T-cell (primary cell): ENCODE measurements at regions not wholly inside any gene's neighbourhood (a gene's known extent, or its start where the extent isn't known, plus 50 kb on each side); places are given as distances from the start of the nearest gene placed in this dataset.

Experiments used
- ATAC-seq, 4 experiments: fragments of 200-7000 bp in 3 of 4; fragments of 150-1000 bp in 1 of 4; cut with Tn5 transposase; replicated peaks in 1 of 4; 1 replicate in 3 of 4; 2 replicates in 1 of 4; pipeline ENCODE4 v1.10.0; 2021; ENCODE audit warnings: moderate library complexity in 3 of 4, mild to moderate bottlenecking in 2 of 4, moderate number of reproducible peaks in 1 of 4
- CTCF ChIA-PET, 2 donors: fragments of 300-600 bp; sonication (Branson Sonifier 250); formaldehyde crosslinking; loops; one replicate each; lab custom pipeline; 2022; ENCODE audit warnings: antibody characterized with exemption in 2 of 2; lab: Charles Lee
- POLR2A ChIA-PET, 2 donors: fragments of 300-600 bp; sonication (Branson Sonifier 250); formaldehyde crosslinking; loops; one replicate each; lab custom pipeline; 2022; ENCODE audit warnings: antibody characterized with exemption in 2 of 2; lab: Charles Lee
- DNase-seq, 35 experiments: peaks; one replicate each; pipeline versions ENCODE4 v3.0.0 to v3.0.0-alpha.2; 2013 to 2023
- H3K27ac ChIP-seq: one replicate; pipeline ENCODE4 v1.5.1; 2013; ENCODE audit warnings: low read length
- H3K27me3 ChIP-seq, 2 experiments: replicated peaks in 1 of 2; 1 replicate in 1 of 2; 2 replicates in 1 of 2; pipeline versions ENCODE4 v1.6.1 to v1.7.0; 2013; ENCODE audit warnings: low read length in 1 of 2, mixed read lengths in 1 of 2; ENCODE audit not compliant: control insufficient read depth in 2 of 2, insufficient read depth in 2 of 2; ENCODE audit errors: extremely low read depth in 1 of 2
- H3K36me3 ChIP-seq, 2 donors: 1 replicate in 1 of 2; 2 replicates in 1 of 2; pipeline versions ENCODE4 v1.6.1 to v1.7.0; 2013; ENCODE audit warnings: low read length in 1 of 2; ENCODE audit not compliant: control insufficient read depth in 2 of 2, insufficient read depth in 1 of 2; ENCODE audit errors: extremely low read depth in 1 of 2
- H3K4me1 ChIP-seq, 2 experiments: 1 replicate in 1 of 2; 2 replicates in 1 of 2; pipeline versions ENCODE4 v1.6.1 to v1.7.0; 2013; ENCODE audit warnings: low read length in 2 of 2, mixed read lengths in 1 of 2; ENCODE audit not compliant: insufficient read depth in 2 of 2, control insufficient read depth in 1 of 2; ENCODE audit errors: extremely low read depth in 1 of 2
- H3K4me3 ChIP-seq, 2 donors: 1 replicate in 1 of 2; 2 replicates in 1 of 2; pipeline versions ENCODE4 v1.5.1 to v1.7.0; 2013; ENCODE audit warnings: mild to moderate bottlenecking in 2 of 2, low read length in 1 of 2, moderate library complexity in 1 of 2; ENCODE audit not compliant: control insufficient read depth in 1 of 2; ENCODE audit errors: extremely low read depth in 1 of 2
- H3K9me3 ChIP-seq: 2 replicates; pipeline ENCODE4 v1.7.0; 2013
- H3K27ac Mint-ChIP-seq, 2 donors: one replicate each; pipeline ENCODE4 v1.8.0; 2020 to 2021; ENCODE audit warnings: mild to moderate bottlenecking in 2 of 2, mixed read lengths in 2 of 2
- H3K27me3 Mint-ChIP-seq, 2 donors: one replicate each; pipeline ENCODE4 v1.8.0; 2021 to 2022; ENCODE audit warnings: mixed read lengths in 2 of 2
- H3K36me3 Mint-ChIP-seq: one replicate; pipeline ENCODE4 v1.8.0; 2021; ENCODE audit warnings: mixed read lengths
- H3K4me1 Mint-ChIP-seq, 3 donors: one replicate each; pipeline ENCODE4 v1.8.0; 2020 to 2022; ENCODE audit warnings: mixed read lengths in 3 of 3, mild to moderate bottlenecking in 1 of 3
- H3K4me3 Mint-ChIP-seq, 3 donors: one replicate each; pipeline ENCODE4 v1.8.0; 2020 to 2022; ENCODE audit warnings: mild to moderate bottlenecking in 3 of 3, mixed read lengths in 3 of 3, moderate library complexity in 3 of 3
- H3K9me3 Mint-ChIP-seq, 3 donors: one replicate each; pipeline ENCODE4 v1.8.0; 2020 to 2022; ENCODE audit warnings: mixed read lengths in 3 of 3
- WGBS: methylation state at CpG from one replicate; pipeline ENCODE4 v1.1.5; 2013; ENCODE audit warnings: missing lambda C conversion rate; ENCODE audit not compliant: insufficient coverage; 5-methylcytosine and 5-hydroxymethylcytosine counted together

- H3K27me3 Mint-ChIP-seq: peaks cover 3 to 6% of the 10 kb centered on the region in 2 donors
- Histone ChIP-seq H3K4me3 (no peak overlapping the region), H3K9me3 (no peaks in the 10 kb centered on the region), H3K4me1 (no peaks in the 10 kb centered on the region), H3K27me3 (no peaks in the 10 kb centered on the region), H3K36me3 (no peaks in the 10 kb centered on the region), H3K27ac (no peak overlapping the region)
- ChIA-PET CTCF (interaction anchor here in 1 of 2 donors (0.5 kb wide), 1 partner anchor 31 kb away, joined by 3 read pairs; no protein-coding TSS in a partner anchor), POLR2A (no interaction called here)
- no peak overlapping the region for H3K27ac Mint-ChIP-seq
- no peaks in the 10 kb centered on the region for H3K4me1 Mint-ChIP-seq
- no CpG with 5 or more reads among the region's 7 CpGs for WGBS
- no peaks in the 10 kb centered on the region for H3K9me3 Mint-ChIP-seq
- no peaks in the 10 kb centered on the region for H3K36me3 Mint-ChIP-seq
- no peak for DNase-seq
- no peak overlapping the region for H3K4me3 Mint-ChIP-seq
- ATAC-seq: no peak
Measured at GRCh38 chr4:123817025-123817688, 420.6 kb downstream of the SPRY1 start.

DNA sequence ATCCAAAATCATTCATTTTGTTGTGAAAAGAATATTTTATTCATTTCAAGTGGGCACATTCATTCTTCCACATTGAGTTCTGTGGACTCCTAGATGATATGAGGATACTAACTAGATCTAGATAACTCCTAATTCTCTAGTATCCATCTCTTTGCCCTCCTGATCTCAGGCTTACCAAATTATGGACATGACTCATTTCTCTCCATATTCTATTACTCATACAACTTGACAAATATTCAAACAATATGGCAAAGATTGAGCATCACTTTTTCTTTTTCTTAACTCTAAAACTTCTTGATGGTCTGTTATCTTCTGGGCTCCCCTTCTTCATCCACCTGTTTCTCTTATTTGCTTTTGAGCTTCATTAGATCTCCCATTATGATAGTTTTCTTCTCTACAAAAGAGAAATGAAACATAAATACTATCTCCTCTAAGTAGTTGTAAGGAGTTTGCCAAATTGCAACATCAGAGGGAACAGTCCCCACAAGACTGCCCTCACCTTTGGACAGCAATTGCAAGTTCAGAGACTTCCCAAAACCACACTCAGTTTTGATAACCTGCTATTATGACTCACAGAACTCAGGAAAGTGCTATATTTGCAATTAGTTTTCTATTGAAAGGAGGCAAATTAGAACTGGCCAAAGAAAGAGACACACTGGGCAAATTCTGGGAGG, 422.9 kb downstream of the SPRY1 start:
- H3K4me1 Mint-ChIP-seq: no peaks in the 10 kb centered on the region
- Histone ChIP-seq H3K27me3 (no peaks in the 10 kb centered on the region), H3K4me1 (no peaks in the 10 kb centered on the region), H3K4me3 (no peak overlapping the region), H3K9me3 (no peaks in the 10 kb centered on the region), H3K36me3 (no peaks in the 10 kb centered on the region), H3K27ac (no peak overlapping the region)
- ChIA-PET POLR2A (no interaction called here), CTCF (interaction anchor here in 1 of 2 donors (0.5 kb wide), 1 partner anchor 147 kb away, joined by 4 read pairs; no protein-coding TSS in a partner anchor)
- DNase-seq (no peak), ATAC-seq (no peak)
- H3K27me3 Mint-ChIP-seq: peaks cover 3 to 6% of the 10 kb centered on the region in 2 donors
- no peak overlapping the region for H3K4me3 Mint-ChIP-seq
- H3K27ac Mint-ChIP-seq: no peak overlapping the region
- H3K36me3 Mint-ChIP-seq: no peaks in the 10 kb centered on the region
- no peaks in the 10 kb centered on the region for H3K9me3 Mint-ChIP-seq

DNA sequence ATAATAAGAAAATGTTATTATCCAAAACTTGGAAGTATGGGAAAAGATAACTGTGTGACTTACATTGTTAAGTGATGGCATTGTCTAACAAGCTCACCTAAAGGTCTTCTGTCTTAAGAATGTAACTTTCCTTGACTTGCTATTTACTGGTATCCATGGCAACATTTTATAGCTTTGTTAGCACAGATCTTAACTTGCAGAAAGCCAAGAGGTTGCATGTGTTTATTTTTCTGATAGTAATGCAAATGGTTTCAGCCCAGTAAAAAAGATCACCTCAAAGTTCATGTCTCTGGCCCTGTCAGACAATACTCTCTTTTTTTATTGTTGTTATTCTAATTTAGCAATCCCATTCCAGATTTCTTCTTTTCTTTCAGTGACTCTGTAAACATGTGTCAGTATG, 425.3 kb downstream of the SPRY1 start:
- H3K27ac Mint-ChIP-seq: no peak overlapping the region
- H3K36me3 Mint-ChIP-seq: no peaks in the 10 kb centered on the region
- Histone ChIP-seq H3K27ac (no peak overlapping the region), H3K4me3 (no peak overlapping the region), H3K36me3 (no peaks in the 10 kb centered on the region), H3K9me3 (no peaks in the 10 kb centered on the region), H3K27me3 (no peaks in the 10 kb centered on the region), H3K4me1 (no peaks in the 10 kb centered on the region)
- CTCF ChIA-PET: no interaction called here
- POLR2A ChIA-PET: no interaction called here
- ATAC-seq (no peak), DNase-seq (no peak)
- H3K9me3 Mint-ChIP-seq: no peaks in the 10 kb centered on the region
- H3K4me1 Mint-ChIP-seq: no peaks in the 10 kb centered on the region
- peaks cover 3 to 6% of the 10 kb centered on the region in 2 donors for H3K27me3 Mint-ChIP-seq
- H3K4me3 Mint-ChIP-seq: no peak overlapping the region

GRCh38 chr4:123822353-123822752, 425.8 kb downstream of the SPRY1 start:
- H3K9me3 ChIP-seq: no peaks in the 10 kb centered on the region
- ChIA-PET POLR2A (no interaction called here), CTCF (no interaction called here)
- Mint-ChIP-seq H3K27ac (no peak overlapping the region), H3K27me3 (peaks cover 3 to 6% of the 10 kb centered on the region in 2 donors), H3K9me3 (no peaks in the 10 kb centered on the region), H3K4me3 (no peak overlapping the region), H3K36me3 (no peaks in the 10 kb centered on the region), H3K4me1 (no peaks in the 10 kb centered on the region)
- H3K4me1 ChIP-seq: no peaks in the 10 kb centered on the region
- ATAC-seq: no peak
- no peak overlapping the region for H3K4me3 ChIP-seq
- no peaks in the 10 kb centered on the region for H3K36me3 ChIP-seq
- H3K27me3 ChIP-seq: no peaks in the 10 kb centered on the region
- no peak overlapping the region for H3K27ac ChIP-seq
- no CpG with 5 or more reads among the region's 2 CpGs for WGBS
- DNase-seq: no peak

- CTCF ChIA-PET: no interaction called here
- no peak for ATAC-seq
- Mint-ChIP-seq H3K9me3 (no peaks in the 10 kb centered on the region), H3K27ac (no peak overlapping the region), H3K4me1 (no peaks in the 10 kb centered on the region), H3K27me3 (peaks cover 3 to 5% of the 10 kb centered on the region in 2 donors), H3K4me3 (no peak overlapping the region), H3K36me3 (no peaks in the 10 kb centered on the region)
- Histone ChIP-seq H3K4me3 (no peak overlapping the region), H3K36me3 (no peaks in the 10 kb centered on the region), H3K4me1 (no peaks in the 10 kb centered on the region), H3K9me3 (no peaks in the 10 kb centered on the region), H3K27ac (no peak overlapping the region), H3K27me3 (no peaks in the 10 kb centered on the region)
- POLR2A ChIA-PET: no interaction called here
- WGBS: 90% methylated on average over 2 of the region's 4 CpGs
- DNase-seq: no peak
Measured at GRCh38 chr4:123823244-123823643, 426.6 kb downstream of the SPRY1 start.

DNA sequence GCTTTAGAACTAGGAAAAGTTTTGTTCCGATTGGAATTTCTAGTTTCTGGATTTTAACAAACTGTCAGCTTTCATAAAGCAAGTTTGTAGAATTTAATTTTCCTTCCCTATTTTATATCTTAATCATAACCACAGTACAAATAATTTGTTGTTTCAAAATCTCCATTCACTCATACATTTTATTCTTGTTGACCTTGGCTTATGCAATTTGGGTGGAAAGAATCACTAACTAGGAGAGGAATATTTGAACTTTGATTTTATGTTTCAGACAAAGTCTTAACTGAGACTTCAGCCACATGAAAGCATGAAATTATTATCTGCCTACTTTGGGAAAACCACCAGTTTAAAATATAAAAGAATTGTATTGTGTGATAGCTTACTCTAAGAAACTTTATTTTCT, 427.9 kb downstream of the SPRY1 start:
- DNase-seq (no peak), ATAC-seq (no peak)
- Mint-ChIP-seq H3K4me3 (no peak overlapping the region), H3K4me1 (no peaks in the 10 kb centered on the region), H3K27ac (no peak overlapping the region), H3K27me3 (no peaks in the 10 kb centered on the region), H3K36me3 (no peaks in the 10 kb centered on the region), H3K9me3 (no peaks in the 10 kb centered on the region)
- no CpG with 5 or more reads among the region's 1 CpG for WGBS
- CTCF ChIA-PET: no interaction called here
- no peak overlapping the region for H3K4me3 ChIP-seq
- no peaks in the 10 kb centered on the region for H3K27me3 ChIP-seq
- no peaks in the 10 kb centered on the region for H3K4me1 ChIP-seq
- no peaks in the 10 kb centered on the region for H3K36me3 ChIP-seq
- POLR2A ChIA-PET: no interaction called here
- H3K9me3 ChIP-seq: no peaks in the 10 kb centered on the region
- no peak overlapping the region for H3K27ac ChIP-seq
